H1 (cell line): ENCODE measurements at regions not wholly inside any gene's neighbourhood (a gene's known extent, or its start where the extent isn't known, plus 50 kb on each side); places are given as distances from the start of the nearest gene placed in this dataset.

ENCODE experiments used
- CTCF ChIA-PET: fragments of 300-600 bp; sonication (Branson Sonifier 250); formaldehyde crosslinking; loops from one replicate; lab custom pipeline; 2021; ENCODE audit not compliant: partially characterized antibody; lab: Charles Lee
- POLR2A ChIA-PET: fragments of 300-600 bp; sonication (Branson Sonifier 250); formaldehyde crosslinking; loops from one replicate; lab custom pipeline; 2021; ENCODE audit warnings: inconsistent platforms; ENCODE audit not compliant: partially characterized antibody; lab: Charles Lee
- DNase-seq, 2 experiments: peaks; one replicate each; pipeline versions ENCODE4 v3.0.0 to v3.0.0-alpha.2; 2010 to 2022; ENCODE audit warnings: low spot score in 2 of 2, low read depth in 1 of 2, mixed read lengths in 1 of 2
- FAIRE-seq: peaks from 2 replicates; lab custom pipeline; 2011; peaks lifted over from hg19 to GRCh38; lab: Jason Lieb, UNC
- H2AFZ ChIP-seq: 2 replicates; pipeline ENCODE4 v1.8.1; 2012; ENCODE audit warnings: low read length, inconsistent platforms
- H2AK5ac ChIP-seq: 2 replicates; pipeline ENCODE4 v1.6.1; 2013; ENCODE audit warnings: low read depth, low read length
- H2BK120ac ChIP-seq: replicated peaks from 2 replicates; pipeline ENCODE3; 2013; ENCODE audit warnings: low read depth, low read length, inconsistent platforms
- H2BK12ac ChIP-seq: 2 replicates; pipeline ENCODE4 v1.6.1; 2013; ENCODE audit warnings: low read depth, low read length
- H2BK15ac ChIP-seq: 2 replicates; pipeline ENCODE4 v1.6.1; 2013; ENCODE audit warnings: low read length
- H2BK20ac ChIP-seq: 2 replicates; pipeline ENCODE4 v1.6.1; 2013; ENCODE audit warnings: low read length
- H2BK5ac ChIP-seq: 2 replicates; pipeline ENCODE4 v1.6.1; 2013; ENCODE audit warnings: low read depth, low read length
- H3K14ac ChIP-seq: 2 replicates; pipeline ENCODE4 v1.6.1; 2013; ENCODE audit warnings: inconsistent platforms; ENCODE audit not compliant: insufficient read length
- H3K18ac ChIP-seq: 2 replicates; pipeline ENCODE4 v1.6.1; 2013; ENCODE audit warnings: low read length; ENCODE audit errors: extremely low read depth
- H3K23ac ChIP-seq: 2 replicates; pipeline ENCODE4 v1.6.1; 2013; ENCODE audit warnings: inconsistent platforms; ENCODE audit not compliant: insufficient read length
- H3K23me2 ChIP-seq: 2 replicates; pipeline ENCODE4 v1.6.1; 2013; ENCODE audit warnings: low read depth, low read length
- H3K27ac ChIP-seq: 2 replicates; pipeline ENCODE4 v1.6.1; 2011; ENCODE audit warnings: low read depth, low read length, inconsistent platforms
- H3K27me3 ChIP-seq, 4 experiments: replicated peaks in 1 of 4; 1 replicate in 1 of 4; 2 replicates in 3 of 4; pipeline versions ENCODE4 v1.6.1 to v1.8.1; 2011 to 2013; ENCODE audit warnings: low read length in 3 of 4, mild to moderate bottlenecking in 3 of 4, inconsistent platforms in 2 of 4, mixed read lengths in 2 of 4, moderate library complexity in 1 of 4; ENCODE audit not compliant: control insufficient read depth in 3 of 4, insufficient read depth in 3 of 4; ENCODE audit errors: extremely low read depth in 1 of 4
- H3K36me3 ChIP-seq, 4 experiments: 2 replicates each; pipeline versions ENCODE4 v1.6.1 to v1.8.1; 2011 to 2013; ENCODE audit warnings: mild to moderate bottlenecking in 4 of 4, low read length in 3 of 4, moderate library complexity in 2 of 4, control low read depth in 1 of 4, inconsistent platforms in 1 of 4; ENCODE audit not compliant: insufficient read depth in 4 of 4, control insufficient read depth in 2 of 4
- H3K4ac ChIP-seq: replicated peaks from 2 replicates; pipeline ENCODE3; 2013; ENCODE audit warnings: low read length, low read depth, mixed read lengths, inconsistent platforms; ENCODE audit not compliant: insufficient read length
- H3K4me1 ChIP-seq, 4 experiments: replicated peaks in 1 of 4; 1 replicate in 1 of 4; 2 replicates in 3 of 4; pipeline versions ENCODE4 v1.6.1 to v1.8.1; 2011 to 2013; ENCODE audit warnings: low read length in 3 of 4, inconsistent platforms in 2 of 4, mixed read lengths in 1 of 4; ENCODE audit not compliant: insufficient read depth in 4 of 4, control insufficient read depth in 3 of 4
- H3K4me2 ChIP-seq, 2 experiments: 2 replicates each; pipeline versions ENCODE4 v1.6.1 to v1.8.1; 2011 to 2013; ENCODE audit warnings: low read depth in 2 of 2, low read length in 2 of 2, control low read depth in 1 of 2, inconsistent platforms in 1 of 2, mild to moderate bottlenecking in 1 of 2; ENCODE audit not compliant: insufficient read depth in 1 of 2
- H3K4me3 ChIP-seq, 4 experiments: fragments of 200-600, 300-600 bp in 1 of 4; sonication (generic), shearing (Covaris generic), sonication (Bioruptor Twin) in 1 of 4; 2 replicates each; pipeline versions ENCODE4 v1.5.1 to v1.8.1; 2011 to 2016; ENCODE audit warnings: low read length in 4 of 4, low read depth in 3 of 4, control low read depth in 2 of 4, inconsistent platforms in 2 of 4, mild to moderate bottlenecking in 2 of 4, mixed read lengths in 1 of 4, moderate library complexity in 1 of 4; ENCODE audit not compliant: insufficient read depth in 2 of 4; ENCODE audit errors: extremely low read depth in 1 of 4
- H3K56ac ChIP-seq: replicated peaks from 2 replicates; pipeline ENCODE3; 2013; ENCODE audit warnings: low read depth, mild to moderate bottlenecking, mixed read lengths, low read length, inconsistent platforms; ENCODE audit not compliant: insufficient read length
- H3K79me1 ChIP-seq: 2 replicates; pipeline ENCODE4 v1.6.1; 2013; ENCODE audit warnings: low read depth, low read length, control low read depth
- H3K79me2 ChIP-seq, 2 experiments: 2 replicates each; pipeline versions ENCODE4 v1.6.1 to v1.8.1; 2012 to 2013; ENCODE audit warnings: low read length in 2 of 2, mild to moderate bottlenecking in 2 of 2, inconsistent platforms in 1 of 2; ENCODE audit not compliant: insufficient read depth in 2 of 2, control insufficient read depth in 1 of 2
- H3K9ac ChIP-seq, 4 experiments: replicated peaks in 1 of 4; 1 replicate in 1 of 4; 2 replicates in 3 of 4; pipeline versions ENCODE4 v1.6.1 to v1.8.1; 2011 to 2013; ENCODE audit warnings: low read depth in 3 of 4, low read length in 3 of 4, control low read depth in 2 of 4, mild to moderate bottlenecking in 2 of 4, moderate library complexity in 2 of 4, inconsistent platforms in 1 of 4; ENCODE audit errors: extremely low read depth in 1 of 4
- H3K9me3 ChIP-seq, 2 experiments: 2 replicates each; pipeline versions ENCODE4 v1.6.1 to v1.8.1; 2012 to 2013; ENCODE audit warnings: mild to moderate bottlenecking in 2 of 2, moderate library complexity in 2 of 2, control low read depth in 1 of 2, inconsistent platforms in 1 of 2, low read depth in 1 of 2, low read length in 1 of 2, mixed read lengths in 1 of 2; ENCODE audit not compliant: insufficient read depth in 2 of 2
- H4K20me1 ChIP-seq, 2 experiments: replicated peaks in 1 of 2; 2 replicates each; pipeline versions ENCODE3 to v1.8.1; 2011 to 2013; ENCODE audit warnings: inconsistent platforms in 2 of 2, low read length in 2 of 2, mild to moderate bottlenecking in 1 of 2; ENCODE audit not compliant: insufficient read depth in 2 of 2, control insufficient read depth in 1 of 2
- H4K5ac ChIP-seq: 2 replicates; pipeline ENCODE4 v1.6.1; 2013; ENCODE audit warnings: low read length, low read depth, mixed read lengths, inconsistent platforms; ENCODE audit not compliant: insufficient read length
- H4K8ac ChIP-seq: 2 replicates; pipeline ENCODE4 v1.8.0; 2013; ENCODE audit warnings: mild to moderate bottlenecking, moderate library complexity, low read length, inconsistent platforms; ENCODE audit not compliant: insufficient read depth; ENCODE audit errors: extremely low read depth
- H4K91ac ChIP-seq: replicated peaks from 2 replicates; pipeline ENCODE3; 2013; ENCODE audit warnings: low read length, mixed read lengths, inconsistent platforms; ENCODE audit not compliant: insufficient read length
- EP300 ChIP-seq, 2 experiments: IDR thresholded peaks; 1 replicate in 1 of 2; 2 replicates in 1 of 2; pipeline ENCODE4 v1.6.1; 2011 to 2012; ENCODE audit warnings: low read depth in 2 of 2, low read length in 2 of 2, mild to moderate bottlenecking in 2 of 2, borderline replicate concordance in 1 of 2, inconsistent platforms in 1 of 2, moderate library complexity in 1 of 2
- POLR2AphosphoS5 ChIP-seq: IDR thresholded peaks from 2 replicates; pipeline ENCODE4 v1.6.1; 2011; ENCODE audit warnings: low read depth, low read length
- SIN3A ChIP-seq, 2 experiments: IDR thresholded peaks in 1 of 2; conservative IDR thresholded peaks in 1 of 2; 2 replicates each; pipeline ENCODE4 v1.6.1; 2011 to 2012; ENCODE audit warnings: low read length in 2 of 2, improper control_type of control experiment in 1 of 2, low read depth in 1 of 2, mild to moderate bottlenecking in 1 of 2
- SIX5 ChIP-seq: IDR thresholded peaks from 2 replicates; pipeline ENCODE4 v1.6.1; 2011; ENCODE audit warnings: mild to moderate bottlenecking, low read depth, low read length
- TEAD4 ChIP-seq: IDR thresholded peaks from 2 replicates; pipeline ENCODE4 v1.6.1; 2012; ENCODE audit warnings: low read depth, low read length, inconsistent platforms, mixed read lengths
- YY1 ChIP-seq: IDR thresholded peaks from 2 replicates; pipeline ENCODE4 v1.6.1; 2011; ENCODE audit warnings: low read depth, mild to moderate bottlenecking, low read length
- WGBS, 2 experiments: shearing (Covaris generic) in 1 of 2; methylation state at CpG; one replicate each; pipeline versions ENCODE4 v1.1.6 to v1.1.7; 2013 to 2015; ENCODE audit warnings: low lambda C conversion rate in 2 of 2, mixed read lengths in 2 of 2, inconsistent platforms in 1 of 2, low coverage in 1 of 2, missing lambda C conversion rate in 1 of 2; ENCODE audit not compliant: insufficient replicate concordance in 2 of 2, insufficient coverage in 1 of 2, insufficient read length in 1 of 2; ENCODE audit errors: extremely low coverage in 1 of 2, missing lambda C conversion rate in 1 of 2; 5-methylcytosine and 5-hydroxymethylcytosine counted together

GRCh38 chr14:83960832-83961512, 1569.0 kb upstream of the FLRT2 start:
- 17% methylated on average over 2 of the region's 2 CpGs; no CpG with 5 or more reads in 1 of the 2 experiments for WGBS, 2 experiments
- no peaks in the 10 kb centered on the region for H3K9me3 ChIP-seq
- no peak overlapping the region for H3K56ac ChIP-seq
- H2AK5ac ChIP-seq: no peak overlapping the region
- no peak overlapping the region for H2BK120ac ChIP-seq
- no peak overlapping the region for H4K8ac ChIP-seq
- H4K91ac ChIP-seq: no peak overlapping the region
- no peak overlapping the region for H2BK15ac ChIP-seq
- peak; percentile 82 for FAIRE-seq
- H3K23me2 ChIP-seq: no peaks in the 10 kb centered on the region; the same call in 1 of the 2 replicates
- peaks cover 0 to 6% (median 3%) of the 10 kb centered on the region in 4 experiments; a peak in 5 of 7 replicates for H3K4me1 ChIP-seq
- no peak overlapping the region for H3K14ac ChIP-seq
- no peak overlapping the region for H2BK20ac ChIP-seq
- H3K4me3 ChIP-seq: no peak overlapping the region
- peaks cover 0 to 5% (median 2%) of the 10 kb centered on the region in 4 experiments; a peak in 5 of 7 replicates for H3K27me3 ChIP-seq
- ChIA-PET POLR2A (no interaction called here), CTCF (no interaction called here)
- H3K79me2 ChIP-seq: no peaks in the 10 kb centered on the region
- H3K27ac ChIP-seq: no peak overlapping the region
- no peak overlapping the region for H4K5ac ChIP-seq
- H3K18ac ChIP-seq: no peak overlapping the region
- no peak overlapping the region for H2BK12ac ChIP-seq
- no peak overlapping the region for H3K23ac ChIP-seq
- H2AFZ ChIP-seq: no peak overlapping the region
- peak overlapping the region in 1 of 2 experiments; percentile 45; a peak in 1 of 4 replicates for H3K4me2 ChIP-seq
- DNase-seq: no peak
- no peak overlapping the region for H3K9ac ChIP-seq
- no peak overlapping the region for H3K4ac ChIP-seq
- no peaks in the 10 kb centered on the region for H4K20me1 ChIP-seq
- H2BK5ac ChIP-seq: no peak overlapping the region
- no peaks in the 10 kb centered on the region; a peak in 1 of 8 replicates for H3K36me3 ChIP-seq
- H3K79me1 ChIP-seq: no peaks in the 10 kb centered on the region
- TF ChIP-seq SIX5: no peak
- TF ChIP-seq EP300 (IDR thresholded peaks at IDR 0.05; ENCODE audit: borderline replicate concordance in 1 of 2, low read depth in 2 of 2, low read length in 2 of 2): no peak
- no peak for TF ChIP-seq POLR2AphosphoS5
- TF ChIP-seq SIN3A (conservative IDR thresholded peaks at IDR 0.05 in 1 of 2, IDR thresholded peaks at IDR 0.05 in 1 of 2; ENCODE audit: low read depth in 1 of 2, low read length in 2 of 2): peak in 1 of 2 experiments; percentile 63; a peak in 1 of 4 replicates
- peak; percentile 80 for TF ChIP-seq TEAD4
- 0 out of 2 replicates have a peak, but pooled peaks have one; percentile 49 for TF ChIP-seq YY1
